Ureter (tissue), 1 donor: ENCODE measurements at regions not wholly inside any gene's neighbourhood (a gene's known extent, or its start where the extent isn't known, plus 50 kb on each side); places are given as distances from the start of the nearest gene placed in this dataset.
A peak's percentile ranks its signal among the peaks of the same experiment; 100 is the strongest.

Experiments
- DNase-seq: peaks from one replicate; pipeline ENCODE4 v3.0.0-alpha.2; 2020; ENCODE audit warnings: low spot score
- donor health status: DM: yes; HTN: yes; CAD: no.

DNA sequence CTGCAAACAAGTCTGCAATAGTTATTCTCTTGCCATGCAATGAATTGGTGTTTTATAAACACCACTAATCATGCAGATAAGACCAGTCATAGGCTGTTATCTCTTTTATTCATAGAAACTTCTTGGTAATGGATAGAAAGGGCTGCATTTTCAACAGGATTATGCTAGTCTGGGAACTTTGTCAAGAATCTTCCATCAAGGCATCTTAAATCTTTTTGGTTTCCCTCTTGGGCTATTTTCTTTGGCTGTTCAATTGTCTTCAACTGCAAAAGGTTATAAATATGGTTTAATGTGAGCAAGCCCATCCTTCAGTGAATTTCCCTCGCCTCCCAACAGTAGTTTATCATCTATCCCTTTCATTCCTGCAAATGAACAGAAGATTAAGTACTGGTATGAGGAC is 59.0 kb upstream of the MINAR1 start:
- DNase-seq: no peak

- DNase-seq: no peak
Observed at GRCh38 chr15:79373728-79374127, 58.4 kb upstream of the MINAR1 start.

DNA sequence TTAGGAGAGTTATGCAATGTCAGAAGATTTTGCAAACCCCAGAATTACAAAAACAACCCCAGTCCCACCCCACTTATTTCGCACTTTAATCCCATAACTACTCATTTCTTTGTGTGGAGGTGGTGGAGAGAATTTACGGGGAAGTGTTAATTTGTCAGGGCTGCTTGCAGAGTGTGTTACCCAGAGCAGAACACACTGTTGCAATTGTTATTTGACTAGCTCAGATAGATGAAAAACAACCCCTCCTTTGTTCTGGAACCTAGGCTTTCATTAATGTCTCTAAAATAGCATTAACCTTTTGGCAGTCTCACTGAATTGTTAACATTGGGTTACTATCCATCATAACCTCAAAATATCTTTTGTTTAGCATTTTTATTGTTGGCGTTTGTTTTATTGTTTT is 55.8 kb upstream of the MINAR1 start:
- no peak for DNase-seq

GRCh38 chr15:79378394-79379109 is 53.6 kb upstream of the MINAR1 start:
- DNase-seq: no peak

DNA sequence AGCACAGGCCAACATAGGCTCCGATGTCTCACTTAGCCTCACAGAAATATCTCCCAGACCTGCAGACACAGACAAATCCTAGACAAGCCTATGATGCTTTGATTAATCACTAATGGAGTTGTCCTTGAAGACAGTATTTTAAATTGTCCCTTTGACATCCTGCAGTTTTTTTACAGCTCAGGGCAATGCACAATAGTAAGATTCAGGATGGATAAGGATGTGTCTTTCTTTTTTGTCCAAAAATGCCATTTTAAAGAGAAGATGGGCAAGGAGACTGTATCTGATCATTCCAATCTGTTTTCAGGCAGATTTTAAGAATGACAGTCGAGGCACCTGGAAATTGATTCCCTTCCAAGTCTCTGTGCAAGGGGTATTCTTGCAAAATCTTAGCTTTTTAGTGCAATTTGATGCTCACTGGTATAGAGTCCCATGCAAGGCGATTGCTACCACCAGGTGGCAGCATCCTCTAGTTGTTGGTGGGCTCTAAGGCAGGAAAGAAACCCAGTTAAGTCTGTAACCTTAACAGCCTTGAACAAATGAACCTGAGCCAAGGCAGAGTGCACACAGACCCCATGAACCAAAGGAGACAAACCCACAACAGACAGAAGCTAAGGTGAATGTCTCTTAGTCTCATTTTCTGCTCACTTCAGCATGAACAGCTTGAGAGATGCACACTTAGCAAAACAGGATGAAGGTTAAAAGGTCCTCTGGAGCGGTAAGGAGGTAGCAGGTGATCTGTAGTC is 51.2 kb upstream of the MINAR1 start:
- peak; percentile 72 for DNase-seq

DNA sequence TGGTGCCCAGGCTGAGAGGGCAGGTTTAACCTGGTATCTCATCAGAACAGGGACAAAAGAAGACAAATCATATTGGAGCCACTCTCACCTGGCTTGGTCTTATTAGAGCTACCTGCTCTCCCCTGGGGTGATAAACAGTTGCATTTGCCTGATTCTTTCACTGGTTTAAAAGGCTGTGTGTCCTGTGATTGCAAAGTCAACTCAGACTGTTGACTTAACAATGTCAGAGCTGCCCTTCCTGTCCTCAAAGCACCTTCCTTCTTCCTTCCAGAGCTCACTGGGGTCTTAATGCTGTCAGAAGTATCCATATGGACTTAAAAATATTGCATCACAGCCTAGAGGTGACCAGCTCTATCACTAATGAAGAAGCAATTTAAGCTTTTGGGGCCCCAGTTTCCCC is 50.5 kb upstream of the MINAR1 start:
- DNase-seq: no peak
